Adrenal gland (tissue), 9 donors: ENCODE measurements at regions not wholly inside any gene's neighbourhood (a gene's known extent, or its start where the extent isn't known, plus 50 kb on each side); places are given as distances from the start of the nearest gene placed in this dataset.

Source experiments
- DNase-seq, 7 donors: peaks; one replicate each; pipeline ENCODE4 v3.0.0-alpha.2; 2019 to 2020
- H3K27ac ChIP-seq, 5 donors: fragments of 200-600 bp; sonication (generic) in 4 of 5; 1 replicate in 3 of 5; 2 replicates in 2 of 5; pipeline versions ENCODE4 v1.5.1 to v1.8.0; 2016 to 2020; ENCODE audit warnings: mild to moderate bottlenecking in 1 of 5
- H3K27me3 ChIP-seq: fragments of 200-600 bp; 2 replicates; pipeline ENCODE4 v1.8.0; 2021
- H3K36me3 ChIP-seq, 2 donors: fragments of 200-600 bp; replicated peaks in 1 of 2; 1 replicate in 1 of 2; 2 replicates in 1 of 2; pipeline versions ENCODE4 v1.5.1 to v1.8.0; 2018 to 2022
- H3K4me1 ChIP-seq, 2 donors: fragments of 200-600 bp; replicated peaks in 1 of 2; 1 replicate in 1 of 2; 2 replicates in 1 of 2; pipeline versions ENCODE4 v1.5.1 to v1.8.0; 2018 to 2021
- H3K4me3 ChIP-seq, 4 donors: fragments of 200-600 bp; sonication (generic) in 3 of 4; one replicate each; pipeline ENCODE4 v1.5.1; 2016 to 2018
- H3K9me3 ChIP-seq, 3 donors: fragments of 200-600 bp; sonication (generic) in 1 of 3; replicated peaks in 1 of 3; 1 replicate in 2 of 3; 2 replicates in 1 of 3; pipeline versions ENCODE4 v1.5.1 to v1.8.0; 2016 to 2021
- CTCF ChIP-seq, 6 experiments: fragments of 450-650 bp in 4 of 6; fragments of 200-600 bp in 2 of 6; sonication (generic) in 1 of 6; IDR thresholded peaks; 1 replicate in 5 of 6; 2 replicates in 1 of 6; pipeline versions ENCODE4 v1.5.1 to v1.8.0; 2016 to 2021; ENCODE audit warnings: antibody characterized with exemption in 6 of 6, mild to moderate bottlenecking in 2 of 6, moderate library complexity in 1 of 6
- POLR2A ChIP-seq, 2 donors: fragments of 450-650 bp; IDR thresholded peaks; one replicate each; pipeline ENCODE4 v1.6.1; 2017; ENCODE audit warnings: antibody characterized with exemption in 2 of 2, mild to moderate bottlenecking in 2 of 2, moderate library complexity in 1 of 2
- WGBS, 4 donors: extraction: QIAGEN DNeasy Blood & Tissue Kit in 2 of 4; methylation state at CpG; one replicate each; pipeline versions ENCODE4 v1.1.5 to v1.1.7; 2013 to 2017; 5-methylcytosine and 5-hydroxymethylcytosine counted together
- intact Hi-C, 2 donors: fragments of 100-400 bp; cut with DNase I; formaldehyde crosslinking; loops; one replicate each; pipeline versions ENCODE4 v1.14.1 to v1.15.0; 2022 to 2023
- donor health status: healthy with polysubstance abuse.
- donor health status: Bipolar disorder and iron deficiency.
- donor health status: DM: yes; HTN: yes; CAD: no.
- donor health status: DM: no; HTN: no; CAD: no.
- donor health status: DM: no; HTN: no; CAD: no.

- intact Hi-C loops = no loop called here
- no peaks in the 10 kb centered on the region for H3K27me3 ChIP-seq
- H3K27ac ChIP-seq = no peak overlapping the region
- 82 to 92% (median 87%) methylated on average over 6 of the region's 6 CpGs for whole genome bisulfite sequencing, 4 donors
- H3K9me3 ChIP-seq = no peaks in the 10 kb centered on the region
- no peak overlapping the region for H3K4me3 ChIP-seq
- no peak for DNase-seq
- H3K36me3 ChIP-seq = no peaks in the 10 kb centered on the region
- TF ChIP-seq POLR2A (IDR thresholded peaks at IDR 0.05) = no peak
- no peaks in the 10 kb centered on the region for H3K4me1 ChIP-seq
Observed at GRCh38 chr7:33736521-33737221, 168.7 kb upstream of the BMPER start.

GRCh38 chr7:33738260-33738935 lies 166.9 kb upstream of the BMPER start:
- Histone ChIP-seq H3K9me3 (no peaks in the 10 kb centered on the region), H3K4me3 (no peak overlapping the region), H3K27me3 (no peaks in the 10 kb centered on the region), H3K4me1 (no peaks in the 10 kb centered on the region), H3K36me3 (no peaks in the 10 kb centered on the region), H3K27ac (no peak overlapping the region)
- WGBS, 4 donors = 86 to 90% (median 87%) methylated on average over 3 of the region's 3 CpGs
- intact Hi-C loops = no loop called here
- TF ChIP-seq POLR2A (IDR thresholded peaks at IDR 0.05) (no peak), CTCF (IDR thresholded peaks at IDR 0.05) (no peak)
- DNase-seq = no peak

- intact Hi-C loops = no loop called here
- no peak for TF ChIP-seq CTCF (IDR thresholded peaks at IDR 0.05)
- TF ChIP-seq POLR2A (IDR thresholded peaks at IDR 0.05) = no peak
- Histone ChIP-seq H3K27me3 (no peaks in the 10 kb centered on the region), H3K27ac (no peak overlapping the region), H3K9me3 (no peaks in the 10 kb centered on the region), H3K36me3 (no peaks in the 10 kb centered on the region), H3K4me3 (no peak overlapping the region), H3K4me1 (no peaks in the 10 kb centered on the region)
- 83 to 88% (median 84%) methylated on average over 4 of the region's 4 CpGs for WGBS, 4 donors
- no peak for DNase-seq
Observed at GRCh38 chr7:33739286-33739685, 166.1 kb upstream of the BMPER start.

GRCh38 chr7:33742521-33742920 lies 162.8 kb upstream of the BMPER start:
- 75 to 85% (median 81%) methylated on average over 6 of the region's 6 CpGs for WGBS, 4 donors
- DNase-seq = no peak
- H3K27me3 ChIP-seq = no peaks in the 10 kb centered on the region
- TF ChIP-seq POLR2A (IDR thresholded peaks at IDR 0.05) (no peak), CTCF (IDR thresholded peaks at IDR 0.05) (no peak)
- no peaks in the 10 kb centered on the region for H3K9me3 ChIP-seq
- peak overlapping the region in 1 of 5 donors; percentile 51 for H3K27ac ChIP-seq
- no peaks in the 10 kb centered on the region for H3K4me1 ChIP-seq
- H3K36me3 ChIP-seq = no peaks in the 10 kb centered on the region
- H3K4me3 ChIP-seq = no peak overlapping the region
- intact Hi-C loops = no loop called here
